Activated CD8-positive, alpha-beta memory T cell treated with anti-CD3 and anti-CD28 coated beads, Interleukin-2, amount 10 ng/mL, durations not matched to agents 7 days and 5 days (primary cell): ENCODE measurements at regions not wholly inside any gene's neighbourhood (a gene's known extent, or its start where the extent isn't known, plus 50 kb on each side); places are given as distances from the start of the nearest gene placed in this dataset.

Experiments used
- ATAC-seq: fragments of 150-1000 bp; cut with Tn5 transposase; one replicate; pipeline ENCODE4 v1.10.0; 2021; ENCODE audit warnings: moderate library complexity
- CTCF ChIA-PET: fragments of 350-600 bp; sonication (Branson Sonifier 250); formaldehyde crosslinking; loops from one replicate; lab custom pipeline; 2021; ENCODE audit warnings: antibody characterized with exemption; lab: Charles Lee
- DNase-seq: peaks from one replicate; pipeline ENCODE4 v3.0.0-alpha.2; 2020
- H3K27ac Mint-ChIP-seq: one replicate; pipeline ENCODE4 v1.8.0; 2021; ENCODE audit warnings: mild to moderate bottlenecking, mixed read lengths
- H3K27me3 Mint-ChIP-seq: one replicate; pipeline ENCODE4 v1.8.0; 2021; ENCODE audit warnings: mixed read lengths
- H3K36me3 Mint-ChIP-seq: one replicate; pipeline ENCODE4 v1.8.0; 2021; ENCODE audit warnings: mild to moderate bottlenecking, mixed read lengths
- H3K4me1 Mint-ChIP-seq: one replicate; pipeline ENCODE4 v1.8.0; 2021; ENCODE audit warnings: mixed read lengths
- H3K4me3 Mint-ChIP-seq: one replicate; pipeline ENCODE4 v1.8.0; 2021; ENCODE audit warnings: mild to moderate bottlenecking, moderate library complexity, mixed read lengths
- H3K9me3 Mint-ChIP-seq: one replicate; pipeline ENCODE4 v1.8.0; 2022; ENCODE audit warnings: low read depth, mixed read lengths

GRCh38 chr14:60563113-60563512 is 54.2 kb downstream of the SIX6 start:
- no peaks in the 10 kb centered on the region for H3K36me3 Mint-ChIP-seq
- CTCF ChIA-PET, result interaction anchor here (0.9 kb wide), 1 partner anchor 215 kb away, joined by 3 read pairs; no protein-coding TSS in a partner anchor

GRCh38 chr14:60565211-60565610 is 56.3 kb downstream of the SIX6 start:
- no peak overlapping the region for H3K4me3 Mint-ChIP-seq
- no peaks in the 10 kb centered on the region for H3K9me3 Mint-ChIP-seq
- no peak overlapping the region for H3K27ac Mint-ChIP-seq
- H3K4me1 Mint-ChIP-seq, result no peaks in the 10 kb centered on the region
- ATAC-seq (no peak), DNase-seq (no peak)
- H3K27me3 Mint-ChIP-seq, result peaks cover 3% of the 10 kb centered on the region
- no peaks in the 10 kb centered on the region for H3K36me3 Mint-ChIP-seq
- CTCF ChIA-PET, result interaction anchor here (1.6 kb wide), 1 partner anchor 233 kb away, joined by 3 read pairs; no protein-coding TSS in a partner anchor

More at GRCh38 chr14:60563113-60563512, 54.2 kb downstream of the SIX6 start:
- Mint-ChIP-seq H3K4me3 (no peak overlapping the region), H3K9me3 (no peaks in the 10 kb centered on the region), H3K27ac (no peak overlapping the region), H3K27me3 (peaks cover 3% of the 10 kb centered on the region), H3K4me1 (no peaks in the 10 kb centered on the region)
- DNase-seq (no peak), ATAC-seq (no peak)

- Mint-ChIP-seq H3K4me1 (no peaks in the 10 kb centered on the region), H3K4me3 (no peak overlapping the region), H3K27ac (no peak overlapping the region), H3K9me3 (no peaks in the 10 kb centered on the region), H3K27me3 (peaks cover 3% of the 10 kb centered on the region), H3K36me3 (no peaks in the 10 kb centered on the region)
- ATAC-seq (no peak), DNase-seq (no peak)
- CTCF ChIA-PET, result no interaction called here
Measured at GRCh38 chr14:60566101-60566500, 57.2 kb downstream of the SIX6 start.

DNA sequence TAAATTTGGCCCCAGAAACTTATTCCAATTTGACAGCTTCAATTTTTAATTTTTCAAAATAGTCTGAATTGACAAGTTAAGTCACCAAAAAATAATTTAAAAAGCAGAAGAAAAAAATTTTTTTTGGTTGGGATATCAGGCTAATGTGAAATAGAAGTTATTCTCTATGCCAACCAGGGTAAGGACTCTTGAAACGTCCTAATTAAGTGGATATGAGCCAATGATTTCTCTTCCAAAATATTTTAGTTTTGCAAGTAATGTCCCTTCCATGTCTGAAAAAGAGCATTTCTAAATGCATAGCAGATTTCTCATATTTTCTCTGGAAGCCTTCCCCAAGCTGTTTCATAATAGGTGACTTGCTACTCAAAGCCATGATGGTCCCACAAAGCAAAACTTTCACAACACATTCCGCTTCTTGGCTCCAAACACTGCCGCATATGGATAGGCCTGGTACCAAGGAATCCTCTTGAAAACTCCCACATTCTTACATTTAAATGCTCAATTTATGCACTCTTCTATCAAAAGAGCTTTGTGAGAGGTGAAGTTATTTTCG is 65.1 kb downstream of the SIX6 start:
- ATAC-seq (no peak), DNase-seq (no peak)
- Mint-ChIP-seq H3K4me3 (no peak overlapping the region), H3K4me1 (no peaks in the 10 kb centered on the region), H3K9me3 (no peaks in the 10 kb centered on the region), H3K27ac (no peak overlapping the region), H3K36me3 (no peaks in the 10 kb centered on the region), H3K27me3 (peaks cover 22% of the 10 kb centered on the region)
- CTCF ChIA-PET, result no interaction called here

- CTCF ChIA-PET, result no interaction called here
- H3K36me3 Mint-ChIP-seq, result no peaks in the 10 kb centered on the region
- ATAC-seq, result no peak
- H3K27me3 Mint-ChIP-seq, result peaks cover 22% of the 10 kb centered on the region
- H3K9me3 Mint-ChIP-seq, result no peaks in the 10 kb centered on the region
- DNase-seq, result no peak
- no peak overlapping the region for H3K4me3 Mint-ChIP-seq
- H3K4me1 Mint-ChIP-seq, result no peaks in the 10 kb centered on the region
- H3K27ac Mint-ChIP-seq, result no peak overlapping the region
Measured at GRCh38 chr14:60575008-60575407, 66.1 kb downstream of the SIX6 start.

DNA sequence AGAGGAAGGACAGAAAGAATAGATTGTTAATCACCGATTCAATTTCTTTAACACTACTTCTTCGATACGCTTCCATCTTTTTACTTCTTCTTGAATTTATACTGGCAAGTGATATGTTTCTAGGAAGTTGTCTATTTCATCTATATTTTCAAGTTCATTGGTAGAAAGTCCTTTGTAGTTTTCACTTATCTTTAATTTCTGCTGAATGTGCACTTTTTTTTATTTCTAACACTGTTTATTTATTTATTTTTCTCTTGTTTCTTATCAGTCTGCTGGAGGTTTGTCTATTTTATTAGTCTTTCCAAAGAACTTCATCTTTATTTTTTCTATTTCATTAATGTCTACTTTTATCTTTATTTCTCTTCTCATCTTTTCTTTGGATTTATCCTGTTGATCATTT is 63.6 kb downstream of the SIX1 start:
- H3K27ac Mint-ChIP-seq, result no peak overlapping the region
- H3K4me3 Mint-ChIP-seq, result no peak overlapping the region
- H3K4me1 Mint-ChIP-seq, result no peaks in the 10 kb centered on the region
- CTCF ChIA-PET, result no interaction called here
- H3K36me3 Mint-ChIP-seq, result no peaks in the 10 kb centered on the region
- H3K9me3 Mint-ChIP-seq, result no peaks in the 10 kb centered on the region
- H3K27me3 Mint-ChIP-seq, result peaks cover 27% of the 10 kb centered on the region
- no peak for ATAC-seq
- DNase-seq, result no peak

- Mint-ChIP-seq H3K27me3 (peaks cover 22% of the 10 kb centered on the region), H3K4me3 (no peak overlapping the region), H3K36me3 (no peaks in the 10 kb centered on the region), H3K9me3 (no peaks in the 10 kb centered on the region), H3K4me1 (no peaks in the 10 kb centered on the region), H3K27ac (no peak overlapping the region)
- no peak for ATAC-seq
- no peak for DNase-seq
- CTCF ChIA-PET, result no interaction called here
Measured at GRCh38 chr14:60589442-60589841, 59.8 kb downstream of the SIX1 start.

GRCh38 chr14:60590991-60591414 is 58.3 kb downstream of the SIX1 start:
- no peaks in the 10 kb centered on the region for H3K4me1 Mint-ChIP-seq
- H3K27me3 Mint-ChIP-seq, result peaks cover 22% of the 10 kb centered on the region
- CTCF ChIA-PET, result no interaction called here
- H3K4me3 Mint-ChIP-seq, result no peak overlapping the region
- H3K36me3 Mint-ChIP-seq, result no peaks in the 10 kb centered on the region
- H3K9me3 Mint-ChIP-seq, result no peaks in the 10 kb centered on the region
- DNase-seq (no peak), ATAC-seq (peak; percentile 23)
- no peak overlapping the region for H3K27ac Mint-ChIP-seq
